Endothelial cell of umbilical vein (primary cell): ENCODE measurements at regions not wholly inside any gene's neighbourhood (a gene's known extent, or its start where the extent isn't known, plus 50 kb on each side); places are given as distances from the start of the nearest gene placed in this dataset.

Experiments
- BruUV-seq: library from RNA; stranded (reverse); fragments of 400-500 nt; replicated peaks from 2 replicates; lab custom pipeline; 2021; lab: Mats Ljungman, UMichigan
- CTCF ChIA-PET: fragments of 300-600, 350-600 bp; sonication (Branson Sonifier 250); formaldehyde crosslinking; loops from one replicate; lab custom pipeline; 2021; ENCODE audit warnings: antibody characterized with exemption, inconsistent platforms; lab: Charles Lee
- POLR2A ChIA-PET: fragments of 300-600, 350-600 bp; sonication (Branson Sonifier 250); formaldehyde crosslinking; loops from one replicate; lab custom pipeline; 2021; ENCODE audit warnings: antibody characterized with exemption, inconsistent platforms; lab: Charles Lee
- DNase-seq: peaks from one replicate; pipeline ENCODE4 v3.0.0-alpha.2; 2011; ENCODE audit warnings: low read depth, low spot score
- FAIRE-seq: peaks from 2 replicates; lab custom pipeline; 2011; peaks lifted over from hg19 to GRCh38; lab: Jason Lieb, UNC
- H2AFZ ChIP-seq: 2 replicates; pipeline ENCODE4 v1.6.0; 2012; ENCODE audit warnings: low read depth, low read length, control low read depth, inconsistent platforms
- H3K27ac ChIP-seq: 2 replicates; pipeline ENCODE4 v1.5.1; 2011; ENCODE audit warnings: low read depth, mild to moderate bottlenecking, control low read depth, low read length, moderate library complexity; ENCODE audit not compliant: insufficient read depth
- H3K27me3 ChIP-seq, 2 experiments: 2 replicates each; pipeline versions ENCODE4 v1.6.0 to v1.6.1; 2011; ENCODE audit warnings: low read length in 2 of 2, mixed read lengths in 1 of 2; ENCODE audit not compliant: control insufficient read depth in 2 of 2, insufficient read depth in 2 of 2
- H3K36me3 ChIP-seq, 2 experiments: 2 replicates in 1 of 2; 3 replicates in 1 of 2; pipeline ENCODE4 v1.5.1; 2011; ENCODE audit warnings: low read length in 2 of 2, mild to moderate bottlenecking in 1 of 2, moderate library complexity in 1 of 2; ENCODE audit not compliant: control insufficient read depth in 2 of 2, insufficient read depth in 2 of 2; ENCODE audit errors: extremely low read depth in 1 of 2
- H3K4me1 ChIP-seq: 3 replicates; pipeline ENCODE4 v1.5.1; 2011; ENCODE audit warnings: mild to moderate bottlenecking, low read length; ENCODE audit not compliant: control insufficient read depth, insufficient read depth; ENCODE audit errors: extremely low read depth
- H3K4me2 ChIP-seq: 2 replicates; pipeline ENCODE4 v1.6.1; 2011; ENCODE audit warnings: low read length, control low read depth, mixed read lengths; ENCODE audit not compliant: insufficient read depth
- H3K4me3 ChIP-seq, 3 experiments: fragments of 200-600 bp in 1 of 3; sonication (generic), shearing (Covaris generic) in 1 of 3; replicated peaks in 1 of 3; 2 replicates each; pipeline ENCODE4 v1.5.1; 2011 to 2016; ENCODE audit warnings: control low read depth in 3 of 3, low read length in 3 of 3, mild to moderate bottlenecking in 2 of 3, inconsistent platforms in 1 of 3, low read depth in 1 of 3, moderate library complexity in 1 of 3; ENCODE audit not compliant: insufficient read depth in 1 of 3
- H3K79me2 ChIP-seq: 2 replicates; pipeline ENCODE4 v1.6.0; 2012; ENCODE audit warnings: low read length, inconsistent platforms; ENCODE audit not compliant: control insufficient read depth, insufficient read depth
- H3K9ac ChIP-seq: replicated peaks from 2 replicates; pipeline ENCODE3; 2011; ENCODE audit warnings: low read length, control low read depth; ENCODE audit not compliant: insufficient read depth; ENCODE audit errors: extremely low read depth
- H3K9me1 ChIP-seq: replicated peaks from 3 replicates; pipeline ENCODE4 v1.6.0; 2011; ENCODE audit warnings: mild to moderate bottlenecking, low read length; ENCODE audit not compliant: control insufficient read depth, insufficient read depth; ENCODE audit errors: extremely low read depth
- H3K9me3 ChIP-seq: replicated peaks from 2 replicates; pipeline ENCODE4 v1.5.1; 2012; ENCODE audit warnings: low read length, inconsistent platforms; ENCODE audit not compliant: control insufficient read depth, insufficient read depth
- H4K20me1 ChIP-seq: replicated peaks from 2 replicates; pipeline ENCODE3; 2011; ENCODE audit warnings: mild to moderate bottlenecking, low read length; ENCODE audit not compliant: control insufficient read depth, insufficient read depth; ENCODE audit errors: extremely low read depth
- CTCF ChIP-seq, 2 donors: IDR thresholded peaks; 1 replicate in 1 of 2; 2 replicates in 1 of 2; pipeline ENCODE4 v1.5.1; 2011; ENCODE audit warnings: low read length in 2 of 2, mild to moderate bottlenecking in 2 of 2, moderate library complexity in 2 of 2, control low read depth in 1 of 2, inconsistent platforms in 1 of 2, low read depth in 1 of 2; ENCODE audit not compliant: insufficient read depth in 1 of 2; ENCODE audit errors: extremely low read depth in 1 of 2
- EZH2 ChIP-seq: IDR thresholded peaks from 2 replicates; pipeline ENCODE4 v1.6.1; 2012; ENCODE audit warnings: borderline replicate concordance, low read depth, mild to moderate bottlenecking, moderate library complexity, low read length, inconsistent platforms; ENCODE audit not compliant: severe bottlenecking
- FOS ChIP-seq: IDR thresholded peaks from 2 replicates; pipeline ENCODE4 v1.6.1; 2011; ENCODE audit warnings: mild to moderate bottlenecking, low read length, moderate library complexity, borderline replicate concordance; ENCODE audit not compliant: insufficient read depth
- GATA2 ChIP-seq: IDR thresholded peaks from 2 replicates; pipeline ENCODE4 v1.7.0; 2011; ENCODE audit warnings: low read depth, mild to moderate bottlenecking, moderate library complexity, mixed read lengths, low read length; ENCODE audit not compliant: insufficient read length, insufficient read depth
- JUN ChIP-seq: IDR thresholded peaks from 2 replicates; pipeline ENCODE4 v1.6.1; 2011; ENCODE audit warnings: borderline replicate concordance, low read depth; ENCODE audit not compliant: insufficient read length, insufficient read depth
- MAX ChIP-seq: IDR thresholded peaks from 2 replicates; pipeline ENCODE4 v1.6.1; 2011; ENCODE audit not compliant: insufficient read depth, insufficient read length
- MYC ChIP-seq: IDR thresholded peaks from one replicate; pipeline ENCODE4 v1.6.1; 2011; ENCODE audit warnings: mild to moderate bottlenecking, low read depth, low read length
- POLR2A ChIP-seq: IDR thresholded peaks from 2 replicates; pipeline ENCODE4 v1.6.1; 2012; ENCODE audit warnings: low read depth, mild to moderate bottlenecking, control low read depth, low read length
- POLR2AphosphoS5 ChIP-seq: IDR thresholded peaks from 2 replicates; pipeline ENCODE4 v1.6.1; 2012; ENCODE audit warnings: low read depth, mild to moderate bottlenecking, control low read depth, low read length, moderate library complexity; ENCODE audit not compliant: insufficient read depth
- dilution Hi-C: fragments of 300-500 bp; cut with MboI; formaldehyde crosslinking; loops from one replicate; pipeline ENCODE4 v1.15.0; 2019; ENCODE audit warnings: low sequenced_read_pairs; ENCODE audit not compliant: extremely low pct_ligation_motif_present
- intact Hi-C: fragments of 100-400 bp; cut with micrococcal nuclease; formaldehyde crosslinking; loops from one replicate; pipeline ENCODE4 v1.10.0; 2022

- dilution Hi-C loops (no loop called here), intact Hi-C loops (no loop called here)
- FAIRE-seq (no peak), DNase-seq (no peak)
- no peak overlapping the region for H3K4me3 ChIP-seq
- H3K4me2 ChIP-seq, result no peak overlapping the region
- no peak overlapping the region for H3K9ac ChIP-seq
- ChIA-PET POLR2A (no interaction called here), CTCF (interaction anchor here (1.2 to 2.0 kb wide), 3 partner anchors 18 to 73 kb away, joined by 3 to 5 read pairs (median 5); no protein-coding TSS in a partner anchor)
- no peak overlapping the region for H3K27ac ChIP-seq
- H3K9me3 ChIP-seq, result no peaks in the 10 kb centered on the region
- H3K79me2 ChIP-seq, result no peaks in the 10 kb centered on the region
- no peaks in the 10 kb centered on the region for H4K20me1 ChIP-seq
- no TSS peak for BruUV-seq
- no peak overlapping the region for H2AFZ ChIP-seq
- TF ChIP-seq MAX, result no peak
- no peak for TF ChIP-seq EZH2
- no peak for TF ChIP-seq POLR2AphosphoS5
- TF ChIP-seq MYC, result no peak
- no peak for TF ChIP-seq FOS
- TF ChIP-seq GATA2, result no peak
- no peak for TF ChIP-seq CTCF (IDR thresholded peaks at IDR 0.05; ENCODE audit: extremely low read depth in 1 of 2, insufficient read depth in 1 of 2, low read depth in 1 of 2, low read length in 2 of 2)
- no peak for TF ChIP-seq POLR2A
- TF ChIP-seq JUN, result no peak
- no peaks in the 10 kb centered on the region for H3K9me1 ChIP-seq
- no peaks in the 10 kb centered on the region for H3K4me1 ChIP-seq
- H3K27me3 ChIP-seq, result peaks cover 0 to 2% of the 10 kb centered on the region in 2 experiments
- no peaks in the 10 kb centered on the region for H3K36me3 ChIP-seq
Observed at GRCh38 chr12:41950455-41950854, 194.2 kb downstream of the GXYLT1 start.
